Adrenal gland (tissue), 9 donors: ENCODE measurements at regions not wholly inside any gene's neighbourhood (a gene's known extent, or its start where the extent isn't known, plus 50 kb on each side); places are given as distances from the start of the nearest gene placed in this dataset.

ENCODE experiments used
- DNase-seq, 7 donors: peaks; one replicate each; pipeline ENCODE4 v3.0.0-alpha.2; 2019 to 2020
- H3K27ac ChIP-seq, 5 donors: fragments of 200-600 bp; sonication (generic) in 4 of 5; 1 replicate in 3 of 5; 2 replicates in 2 of 5; pipeline versions ENCODE4 v1.5.1 to v1.8.0; 2016 to 2020; ENCODE audit warnings: mild to moderate bottlenecking in 1 of 5
- H3K27me3 ChIP-seq: fragments of 200-600 bp; 2 replicates; pipeline ENCODE4 v1.8.0; 2021
- H3K36me3 ChIP-seq, 2 donors: fragments of 200-600 bp; replicated peaks in 1 of 2; 1 replicate in 1 of 2; 2 replicates in 1 of 2; pipeline versions ENCODE4 v1.5.1 to v1.8.0; 2018 to 2022
- H3K4me1 ChIP-seq, 2 donors: fragments of 200-600 bp; replicated peaks in 1 of 2; 1 replicate in 1 of 2; 2 replicates in 1 of 2; pipeline versions ENCODE4 v1.5.1 to v1.8.0; 2018 to 2021
- H3K4me3 ChIP-seq, 4 donors: fragments of 200-600 bp; sonication (generic) in 3 of 4; one replicate each; pipeline ENCODE4 v1.5.1; 2016 to 2018
- H3K9me3 ChIP-seq, 3 donors: fragments of 200-600 bp; sonication (generic) in 1 of 3; replicated peaks in 1 of 3; 1 replicate in 2 of 3; 2 replicates in 1 of 3; pipeline versions ENCODE4 v1.5.1 to v1.8.0; 2016 to 2021
- CTCF ChIP-seq, 6 experiments: fragments of 450-650 bp in 4 of 6; fragments of 200-600 bp in 2 of 6; sonication (generic) in 1 of 6; IDR thresholded peaks; 1 replicate in 5 of 6; 2 replicates in 1 of 6; pipeline versions ENCODE4 v1.5.1 to v1.8.0; 2016 to 2021; ENCODE audit warnings: antibody characterized with exemption in 6 of 6, mild to moderate bottlenecking in 2 of 6, moderate library complexity in 1 of 6
- POLR2A ChIP-seq, 2 donors: fragments of 450-650 bp; IDR thresholded peaks; one replicate each; pipeline ENCODE4 v1.6.1; 2017; ENCODE audit warnings: antibody characterized with exemption in 2 of 2, mild to moderate bottlenecking in 2 of 2, moderate library complexity in 1 of 2
- WGBS, 4 donors: extraction: QIAGEN DNeasy Blood & Tissue Kit in 2 of 4; methylation state at CpG; one replicate each; pipeline versions ENCODE4 v1.1.5 to v1.1.7; 2013 to 2017; 5-methylcytosine and 5-hydroxymethylcytosine counted together
- intact Hi-C, 2 donors: fragments of 100-400 bp; cut with DNase I; formaldehyde crosslinking; loops; one replicate each; pipeline versions ENCODE4 v1.14.1 to v1.15.0; 2022 to 2023
- donor health status: healthy with polysubstance abuse.
- donor health status: Bipolar disorder and iron deficiency.
- donor health status: DM: yes; HTN: yes; CAD: no.
- donor health status: DM: no; HTN: no; CAD: no.
- donor health status: DM: no; HTN: no; CAD: no.

- 67 to 79% (median 77%) methylated on average over 1 of the region's 1 CpG for WGBS, 4 donors
- H3K9me3 ChIP-seq: no peaks in the 10 kb centered on the region
- no peaks in the 10 kb centered on the region for H3K27me3 ChIP-seq
- TF ChIP-seq POLR2A (IDR thresholded peaks at IDR 0.05) (no peak), CTCF (IDR thresholded peaks at IDR 0.05) (no peak)
- no peak for DNase-seq
- no peaks in the 10 kb centered on the region for H3K36me3 ChIP-seq
- no peak overlapping the region for H3K4me3 ChIP-seq
- H3K4me1 ChIP-seq: no peaks in the 10 kb centered on the region
- no peak overlapping the region for H3K27ac ChIP-seq
- intact Hi-C loops: no loop called here
Measured at GRCh38 chr5:85278193-85278592, 893.5 kb upstream of the EDIL3 start.

- 54 to 80% (median 79%) methylated on average over 3 of the region's 3 CpGs for WGBS, 4 donors
- DNase-seq: no peak
- Histone ChIP-seq H3K4me3 (no peak overlapping the region), H3K36me3 (no peaks in the 10 kb centered on the region), H3K9me3 (no peaks in the 10 kb centered on the region), H3K27me3 (no peaks in the 10 kb centered on the region), H3K27ac (no peak overlapping the region), H3K4me1 (no peaks in the 10 kb centered on the region)
- intact Hi-C loops: no loop called here
- TF ChIP-seq POLR2A (IDR thresholded peaks at IDR 0.05) (no peak), CTCF (IDR thresholded peaks at IDR 0.05) (no peak)
Measured at GRCh38 chr5:85288914-85289313, 904.2 kb upstream of the EDIL3 start.

GRCh38 chr5:85293145-85293785 is 908.6 kb upstream of the EDIL3 start:
- no peaks in the 10 kb centered on the region for H3K36me3 ChIP-seq
- TF ChIP-seq CTCF (IDR thresholded peaks at IDR 0.05): no peak
- no peak for TF ChIP-seq POLR2A (IDR thresholded peaks at IDR 0.05)
- H3K9me3 ChIP-seq: no peaks in the 10 kb centered on the region
- no peak for DNase-seq
- H3K27me3 ChIP-seq: no peaks in the 10 kb centered on the region
- H3K4me1 ChIP-seq: no peaks in the 10 kb centered on the region
- H3K27ac ChIP-seq: no peak overlapping the region
- intact Hi-C loops: no loop called here
- 49 to 61% (median 58%) methylated on average over 7 of the region's 7 CpGs for WGBS, 4 donors
- H3K4me3 ChIP-seq: no peak overlapping the region

GRCh38 chr5:85304524-85304923 is 919.8 kb upstream of the EDIL3 start:
- Histone ChIP-seq H3K9me3 (no peaks in the 10 kb centered on the region), H3K4me1 (no peaks in the 10 kb centered on the region), H3K27ac (no peak overlapping the region), H3K36me3 (no peaks in the 10 kb centered on the region), H3K4me3 (no peak overlapping the region), H3K27me3 (no peaks in the 10 kb centered on the region)
- no peak for DNase-seq
- TF ChIP-seq CTCF (IDR thresholded peaks at IDR 0.05): no peak
- no peak for TF ChIP-seq POLR2A (IDR thresholded peaks at IDR 0.05)
- intact Hi-C loops: no loop called here
- 61 to 68% (median 64%) methylated on average over 2 of the region's 2 CpGs for WGBS, 4 donors
